CD4-positive, alpha-beta T cell (primary cell): ENCODE measurements at regions not wholly inside any gene's neighbourhood (a gene's known extent, or its start where the extent isn't known, plus 50 kb on each side); places are given as distances from the start of the nearest gene placed in this dataset.

Source experiments
- ATAC-seq: fragments of 200-7000 bp; cut with Tn5 transposase; one replicate; pipeline ENCODE4 v1.10.0; 2022; ENCODE audit warnings: mild to moderate bottlenecking; ENCODE audit not compliant: poor library complexity
- CTCF ChIA-PET: fragments of 350-600 bp; sonication (Branson Sonifier 250); formaldehyde crosslinking; loops from one replicate; lab custom pipeline; 2021; ENCODE audit warnings: antibody characterized with exemption, inconsistent platforms; lab: Charles Lee
- POLR2A ChIA-PET: fragments of 350-600 bp; sonication (Branson Sonifier 250); formaldehyde crosslinking; loops from one replicate; lab custom pipeline; 2021; ENCODE audit warnings: antibody characterized with exemption, inconsistent platforms; lab: Charles Lee
- DNase-seq, 14 experiments: peaks; one replicate each; pipeline ENCODE4 v3.0.0-alpha.2; 2013 to 2020; ENCODE audit warnings: mixed read lengths in 2 of 14
- H3K27ac ChIP-seq, 2 donors: one replicate each; pipeline versions ENCODE4 v1.5.1 to v1.7.0; 2013; ENCODE audit warnings: low read length in 2 of 2, low read depth in 1 of 2, mild to moderate bottlenecking in 1 of 2
- H3K27me3 ChIP-seq, 2 experiments: 1 replicate in 1 of 2; 2 replicates in 1 of 2; pipeline versions ENCODE4 v1.6.1 to v1.7.0; 2013; ENCODE audit warnings: low read length in 2 of 2, control low read depth in 1 of 2, mild to moderate bottlenecking in 1 of 2, moderate library complexity in 1 of 2; ENCODE audit not compliant: insufficient read depth in 2 of 2, control insufficient read depth in 1 of 2
- H3K36me3 ChIP-seq: one replicate; pipeline ENCODE4 v1.6.1; 2013; ENCODE audit warnings: low read length, control low read depth; ENCODE audit not compliant: insufficient read depth
- H3K4me1 ChIP-seq: one replicate; pipeline ENCODE4 v1.6.1; 2013; ENCODE audit warnings: low read length, control low read depth; ENCODE audit not compliant: insufficient read depth
- H3K4me3 ChIP-seq: one replicate; pipeline ENCODE4 v1.5.1; 2013; ENCODE audit warnings: mild to moderate bottlenecking, low read length, moderate library complexity
- H3K9me3 ChIP-seq, 2 experiments: 1 replicate in 1 of 2; 2 replicates in 1 of 2; pipeline versions ENCODE4 v1.6.1 to v1.7.0; 2013; ENCODE audit warnings: low read length in 2 of 2, mild to moderate bottlenecking in 2 of 2, control low read depth in 1 of 2, moderate library complexity in 1 of 2; ENCODE audit not compliant: control insufficient read depth in 1 of 2, insufficient read depth in 1 of 2
- H3K27ac Mint-ChIP-seq: one replicate; pipeline ENCODE4 v1.8.0; 2020; ENCODE audit warnings: mixed read lengths
- H3K27me3 Mint-ChIP-seq: one replicate; pipeline ENCODE4 v1.8.0; 2021; ENCODE audit warnings: mixed read lengths
- H3K36me3 Mint-ChIP-seq: one replicate; pipeline ENCODE4 v1.8.0; 2021; ENCODE audit warnings: low read depth, mixed read lengths
- H3K4me1 Mint-ChIP-seq: one replicate; pipeline ENCODE4 v1.8.0; 2021; ENCODE audit warnings: low read depth, mixed read lengths
- H3K4me3 Mint-ChIP-seq: one replicate; pipeline ENCODE4 v1.8.0; 2020; ENCODE audit warnings: mild to moderate bottlenecking, mixed read lengths
- H3K9me3 Mint-ChIP-seq: one replicate; pipeline ENCODE4 v1.8.0; 2020; ENCODE audit warnings: mixed read lengths
- CTCF ChIP-seq: fragments of 200-600 bp; IDR thresholded peaks from one replicate; pipeline ENCODE4 v1.8.0; 2022; ENCODE audit warnings: antibody characterized with exemption, mild to moderate bottlenecking
- intact Hi-C, 2 experiments: fragments of 100-400 bp; cut with DNase I in 1 of 2; cut with micrococcal nuclease in 1 of 2; formaldehyde crosslinking; loops; one replicate each; pipeline versions ENCODE4 v1.15.1 to v1.9.0; 2023 to 2025; cut with DNase I, micrococcal nuclease

GRCh38 chr4:64870558-64870957, 461.3 kb upstream of the TECRL start:
- no peak overlapping the region for H3K4me3 ChIP-seq
- H3K9me3 ChIP-seq, result no peaks in the 10 kb centered on the region
- no peak for DNase-seq
- H3K4me1 Mint-ChIP-seq, result no peaks in the 10 kb centered on the region
- H3K27ac Mint-ChIP-seq, result no peak overlapping the region
- ChIA-PET CTCF (no interaction called here), POLR2A (no interaction called here)
- H3K4me3 Mint-ChIP-seq, result no peak overlapping the region
- no peaks in the 10 kb centered on the region for H3K36me3 ChIP-seq
- H3K27me3 ChIP-seq, result no peaks in the 10 kb centered on the region
- no peak for ATAC-seq
- intact Hi-C loops, result no loop called here
- no peak overlapping the region for H3K27ac ChIP-seq
- H3K9me3 Mint-ChIP-seq, result peaks cover 7% of the 10 kb centered on the region
- no peaks in the 10 kb centered on the region for H3K4me1 ChIP-seq
- TF ChIP-seq CTCF, result no peak
- H3K36me3 Mint-ChIP-seq, result no peaks in the 10 kb centered on the region
- H3K27me3 Mint-ChIP-seq, result no peaks in the 10 kb centered on the region

DNA sequence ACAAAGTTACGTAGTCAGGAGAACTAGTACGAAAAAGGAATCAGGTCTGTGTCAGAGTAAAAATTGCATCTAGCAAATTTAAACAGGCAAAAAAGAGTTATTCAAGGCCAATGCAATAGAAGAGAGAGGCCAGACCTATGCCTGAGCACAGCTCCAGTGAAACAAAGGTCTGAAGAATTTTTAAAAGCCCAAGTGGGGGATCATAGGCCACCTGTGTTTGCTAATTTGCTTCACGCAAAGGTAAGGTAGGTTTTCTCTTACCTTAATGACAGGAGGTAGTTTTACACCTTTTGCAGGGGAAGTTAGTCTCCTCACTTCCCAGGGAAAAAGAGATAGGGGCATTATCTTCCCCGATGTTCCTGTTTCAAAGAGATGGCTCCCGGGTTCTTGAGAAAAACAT, 448.6 kb upstream of the TECRL start:
- DNase-seq (no peak), ATAC-seq (no peak)
- intact Hi-C loops, result no loop called here
- Mint-ChIP-seq H3K4me1 (no peaks in the 10 kb centered on the region), H3K9me3 (peaks cover 6% of the 10 kb centered on the region), H3K36me3 (no peaks in the 10 kb centered on the region), H3K27me3 (no peaks in the 10 kb centered on the region), H3K27ac (no peak overlapping the region), H3K4me3 (no peak overlapping the region)
- CTCF ChIA-PET, result interaction anchor here (1.3 kb wide), 1 partner anchor 9 kb away, joined by 4 read pairs; no protein-coding TSS in a partner anchor
- Histone ChIP-seq H3K27ac (no peak overlapping the region), H3K4me1 (no peaks in the 10 kb centered on the region), H3K36me3 (no peaks in the 10 kb centered on the region), H3K27me3 (no peaks in the 10 kb centered on the region), H3K9me3 (no peaks in the 10 kb centered on the region), H3K4me3 (no peak overlapping the region)
- no peak for TF ChIP-seq CTCF
- POLR2A ChIA-PET, result no interaction called here

- no peaks in the 10 kb centered on the region for H3K9me3 ChIP-seq
- Mint-ChIP-seq H3K4me3 (no peak overlapping the region), H3K9me3 (peaks cover 8% of the 10 kb centered on the region), H3K27ac (no peak overlapping the region), H3K27me3 (no peaks in the 10 kb centered on the region), H3K4me1 (no peaks in the 10 kb centered on the region), H3K36me3 (no peaks in the 10 kb centered on the region)
- POLR2A ChIA-PET, result no interaction called here
- ATAC-seq, result no peak
- no peak for DNase-seq
- no peak overlapping the region for H3K27ac ChIP-seq
- intact Hi-C loops, result no loop called here
- no peak for TF ChIP-seq CTCF
- no peaks in the 10 kb centered on the region for H3K4me1 ChIP-seq
- no peaks in the 10 kb centered on the region for H3K27me3 ChIP-seq
- no peaks in the 10 kb centered on the region for H3K36me3 ChIP-seq
- H3K4me3 ChIP-seq, result no peak overlapping the region
- CTCF ChIA-PET, result interaction anchor here (1.3 kb wide), 1 partner anchor 10 kb away, joined by 4 read pairs; no protein-coding TSS in a partner anchor
These were observed 447.9 kb upstream of the TECRL start for GRCh38 chr4:64857198-64857597.
